Hematopoietic multipotent progenitor cell (in vitro differentiated cells): ENCODE measurements at regions not wholly inside any gene's neighbourhood (a gene's known extent, or its start where the extent isn't known, plus 50 kb on each side); places are given as distances from the start of the nearest gene placed in this dataset. TPM values are rescaled to one million over a fixed set of nuclear protein-coding genes. Genes with fewer than 3 reads are reported as not detected.

Experiments used
- small RNA-seq: library from RNA; depleted of rRNA; stranded (forward); fragments of <200 nt; gene quantifications from one replicate; pipeline ENCODE3, GENCODE V24; 2012

Small RNA genes in the stretch of these regions (small RNA-seq; reads per million reads assigned to genes)
- not detected for gene RNA5SP528
